Stomach smooth muscle (tissue), 2 donors: ENCODE measurements at regions not wholly inside any gene's neighbourhood (a gene's known extent, or its start where the extent isn't known, plus 50 kb on each side); places are given as distances from the start of the nearest gene placed in this dataset.
"Not testable (repeated sequence)": the region's sequence is repeated elsewhere in the genome, so short reads cannot be mapped to it uniquely, and the experiment has no call there.

ENCODE experiments used
- H3K27ac ChIP-seq: one replicate; pipeline ENCODE4 v1.7.0; 2013; ENCODE audit warnings: mild to moderate bottlenecking, low read length, inconsistent platforms
- H3K27me3 ChIP-seq, 2 donors: one replicate each; pipeline ENCODE4 v1.7.0; 2013; ENCODE audit warnings: low read length in 2 of 2; ENCODE audit not compliant: insufficient read depth in 2 of 2, control insufficient read depth in 1 of 2
- H3K36me3 ChIP-seq, 2 donors: one replicate each; pipeline ENCODE4 v1.7.0; 2013; ENCODE audit warnings: low read length in 2 of 2; ENCODE audit not compliant: control insufficient read depth in 2 of 2, insufficient read depth in 2 of 2
- H3K4me1 ChIP-seq: one replicate; pipeline ENCODE4 v1.7.0; 2013; ENCODE audit warnings: low read length; ENCODE audit not compliant: control insufficient read depth, insufficient read depth
- H3K4me3 ChIP-seq, 2 donors: one replicate each; pipeline ENCODE4 v1.7.0; 2013; ENCODE audit warnings: low read length in 2 of 2
- H3K9ac ChIP-seq, 2 donors: one replicate each; pipeline ENCODE4 v1.7.0; 2013; ENCODE audit warnings: low read length in 2 of 2, mild to moderate bottlenecking in 1 of 2
- H3K9me3 ChIP-seq, 2 donors: one replicate each; pipeline ENCODE4 v1.7.0; 2013; ENCODE audit warnings: low read length in 2 of 2; ENCODE audit not compliant: control insufficient read depth in 2 of 2
- donor health status: healthy.
- donor health status: Pancreatic carcinoma.

- H3K27ac ChIP-seq, H3K27me3 ChIP-seq, H3K36me3 ChIP-seq, H3K4me1 ChIP-seq, H3K4me3 ChIP-seq, H3K9ac ChIP-seq, H3K9me3 ChIP-seq: not testable (repeated sequence)
Observed at GRCh38 chr4:9544851-9545250, 100.6 kb downstream of the DEFB131A start.

GRCh38 chr4:9547470-9547869, 103.3 kb downstream of the DEFB131A start:
- H3K4me3 ChIP-seq, H3K4me1 ChIP-seq, H3K9ac ChIP-seq, H3K27ac ChIP-seq, H3K36me3 ChIP-seq, H3K27me3 ChIP-seq, H3K9me3 ChIP-seq: not testable (repeated sequence)

- H3K27me3 ChIP-seq, H3K9me3 ChIP-seq, H3K27ac ChIP-seq, H3K9ac ChIP-seq, H3K4me3 ChIP-seq, H3K4me1 ChIP-seq, H3K36me3 ChIP-seq: not testable (repeated sequence)
Observed at GRCh38 chr4:9556076-9556475, 111.9 kb downstream of the DEFB131A start.

GRCh38 chr4:9577869-9578268, 133.7 kb downstream of the DEFB131A start:
- not testable (repeated sequence) for H3K36me3 ChIP-seq, H3K27ac ChIP-seq, H3K4me1 ChIP-seq, H3K4me3 ChIP-seq, H3K9ac ChIP-seq, H3K27me3 ChIP-seq
- H3K9me3 ChIP-seq, result peaks cover 5 to 15% of the 10 kb centered on the region in 2 donors

GRCh38 chr4:9582880-9583279, 138.7 kb downstream of the DEFB131A start:
- H3K9me3 ChIP-seq, result peaks cover 5 to 12% of the 10 kb centered on the region in 2 donors
- not testable (repeated sequence) for H3K4me3 ChIP-seq, H3K4me1 ChIP-seq, H3K27ac ChIP-seq, H3K36me3 ChIP-seq, H3K9ac ChIP-seq, H3K27me3 ChIP-seq

GRCh38 chr4:9592010-9592409, 147.8 kb downstream of the DEFB131A start:
- Histone ChIP-seq H3K9me3 (no peaks in the 10 kb centered on the region), H3K36me3 (no peaks in the 10 kb centered on the region), H3K27me3 (no peaks in the 10 kb centered on the region), H3K27ac (no peak overlapping the region), H3K4me3 (no peak overlapping the region), H3K9ac (no peak overlapping the region), H3K4me1 (no peaks in the 10 kb centered on the region)

GRCh38 chr4:9594948-9595347, 150.7 kb downstream of the DEFB131A start:
- Histone ChIP-seq H3K9ac (no peak overlapping the region), H3K9me3 (no peaks in the 10 kb centered on the region), H3K27ac (no peak overlapping the region), H3K4me1 (no peaks in the 10 kb centered on the region), H3K27me3 (no peaks in the 10 kb centered on the region), H3K4me3 (no peak overlapping the region), H3K36me3 (no peaks in the 10 kb centered on the region)

GRCh38 chr4:9595531-9595930, 151.3 kb downstream of the DEFB131A start:
- H3K27me3 ChIP-seq, H3K27ac ChIP-seq, H3K9ac ChIP-seq, H3K4me1 ChIP-seq, H3K36me3 ChIP-seq, H3K9me3 ChIP-seq, H3K4me3 ChIP-seq: not testable (repeated sequence)

- Histone ChIP-seq H3K4me1 (no peaks in the 10 kb centered on the region), H3K9ac (no peak overlapping the region), H3K36me3 (no peaks in the 10 kb centered on the region), H3K4me3 (no peak overlapping the region), H3K27ac (no peak overlapping the region), H3K9me3 (no peaks in the 10 kb centered on the region), H3K27me3 (no peaks in the 10 kb centered on the region)
Observed at GRCh38 chr4:9599266-9599665, 155.1 kb downstream of the DEFB131A start.

GRCh38 chr4:9600246-9600645, 156.0 kb downstream of the DEFB131A start:
- H3K9ac ChIP-seq, result no peak overlapping the region
- H3K9me3 ChIP-seq, result no peaks in the 10 kb centered on the region
- H3K4me3 ChIP-seq, result no peak overlapping the region
- no peaks in the 10 kb centered on the region for H3K36me3 ChIP-seq
- no peaks in the 10 kb centered on the region for H3K4me1 ChIP-seq
- H3K27me3 ChIP-seq, result no peaks in the 10 kb centered on the region
- H3K27ac ChIP-seq, result no peak overlapping the region

- no peak overlapping the region for H3K9ac ChIP-seq
- H3K27me3 ChIP-seq, result no peaks in the 10 kb centered on the region
- H3K36me3 ChIP-seq, result no peaks in the 10 kb centered on the region
- no peaks in the 10 kb centered on the region for H3K4me1 ChIP-seq
- no peaks in the 10 kb centered on the region for H3K9me3 ChIP-seq
- no peak overlapping the region for H3K4me3 ChIP-seq
- H3K27ac ChIP-seq, result no peak overlapping the region
Observed at GRCh38 chr4:9602389-9602914, 158.2 kb downstream of the DEFB131A start.
